ENCODE measurements at regions not wholly inside any gene's neighbourhood (a gene's known extent, or its start where the extent isn't known, plus 50 kb on each side); places are given as distances from the start of the nearest gene placed in this dataset.

DNA sequence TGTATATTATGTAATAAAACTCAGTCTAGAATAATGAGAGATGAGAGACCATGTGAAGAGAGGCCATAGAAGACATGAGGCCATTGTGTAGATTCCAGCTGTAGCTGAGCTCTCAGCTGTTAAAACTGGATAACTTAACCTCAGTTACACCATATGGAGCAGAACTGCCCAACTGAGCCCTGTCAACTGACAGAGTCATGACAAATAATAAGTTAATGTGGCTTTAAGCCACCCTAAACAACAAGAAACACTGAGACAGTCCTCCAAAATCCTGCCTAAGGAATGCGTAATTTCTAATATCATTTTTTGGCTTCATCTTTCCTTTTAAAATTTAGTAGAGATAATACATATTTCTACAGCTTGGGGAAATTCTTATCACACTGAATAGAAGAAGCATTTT, 580.0 kb upstream of the RGS18 start:
- TF ChIP-seq POLR2A (IDR thresholded peaks at IDR 0.05; ENCODE audit: low read depth, low read length) (no peak), POLR2AphosphoS5 (IDR thresholded peaks at IDR 0.05; ENCODE audit: low read depth, low read length) (no peak), PAX5 (IDR thresholded peaks at IDR 0.05; ENCODE audit: insufficient read depth, low read length, severe bottlenecking) (no peak), TAF1 (IDR thresholded peaks at IDR 0.05; ENCODE audit: low read depth, low read length) (no peak), SPI1 (IDR thresholded peaks at IDR 0.05; ENCODE audit: low read depth, low read length) (no peak)

All from GM12891 (cell line).